IMR-90 (cell line): ENCODE measurements at regions not wholly inside any gene's neighbourhood (a gene's known extent, or its start where the extent isn't known, plus 50 kb on each side); places are given as distances from the start of the nearest gene placed in this dataset.

Experiments
- ATAC-seq: fragments of 200-7000 bp; cut with Tn5 transposase; 2 replicates; pipeline ENCODE4 v1.9.1; 2020; ENCODE audit warnings: low read depth, mild to moderate bottlenecking, moderate library complexity
- BruUV-seq: library from RNA; stranded (reverse); fragments of 400-500 nt; replicated peaks from 2 replicates; lab custom pipeline; 2021; lab: Mats Ljungman, UMichigan
- CTCF ChIA-PET: fragments of 300-600 bp; formaldehyde crosslinking; extraction: SDS; loops from one replicate; lab custom pipeline; 2021; ENCODE audit warnings: antibody characterized with exemption; lab: Yijun Ruan, JAX
- POLR2A ChIA-PET: fragments of 300-600 bp; sonication (Branson Sonifier 250); formaldehyde crosslinking; loops from one replicate; lab custom pipeline; 2022; ENCODE audit warnings: antibody characterized with exemption; ENCODE audit not compliant: unreplicated experiment; lab: Charles Lee
- DNase-seq: peaks from one replicate; pipeline ENCODE4 v3.0.0; 2013
- H2AFZ ChIP-seq: replicated peaks from 2 replicates; pipeline ENCODE3; 2013; ENCODE audit warnings: low read length, mild to moderate bottlenecking; ENCODE audit not compliant: poor library complexity
- H2AK5ac ChIP-seq: 2 replicates; pipeline ENCODE4 v1.6.1; 2013; ENCODE audit warnings: low read depth, low read length, inconsistent platforms
- H2AK9ac ChIP-seq: replicated peaks from 2 replicates; pipeline ENCODE3; 2013; ENCODE audit warnings: mild to moderate bottlenecking, low read depth, low read length, moderate library complexity; ENCODE audit not compliant: poor library complexity
- H2BK120ac ChIP-seq: 2 replicates; pipeline ENCODE4 v1.6.1; 2013; ENCODE audit warnings: low read depth, low read length, inconsistent platforms
- H2BK15ac ChIP-seq: 3 replicates; pipeline ENCODE4 v1.6.1; 2013; ENCODE audit warnings: low read depth, low read length, inconsistent platforms
- H2BK20ac ChIP-seq: 2 replicates; pipeline ENCODE4 v1.6.1; 2013; ENCODE audit warnings: low read depth, mild to moderate bottlenecking, inconsistent platforms, low read length, moderate library complexity
- H2BK5ac ChIP-seq: 2 replicates; pipeline ENCODE4 v1.6.1; 2013; ENCODE audit warnings: mild to moderate bottlenecking, low read depth, low read length, inconsistent platforms; ENCODE audit not compliant: poor library complexity, severe bottlenecking
- H3K14ac ChIP-seq: replicated peaks from 2 replicates; pipeline ENCODE4 v1.6.1; 2013; ENCODE audit warnings: low read depth, low read length, inconsistent platforms
- H3K18ac ChIP-seq: 2 replicates; pipeline ENCODE4 v1.6.1; 2013; ENCODE audit warnings: low read depth, low read length, control low read depth
- H3K23ac ChIP-seq: 2 replicates; pipeline ENCODE4 v1.6.1; 2013; ENCODE audit warnings: low read depth, low read length, inconsistent platforms
- H3K27ac ChIP-seq: 2 replicates; pipeline ENCODE4 v1.5.1; 2013; ENCODE audit warnings: mild to moderate bottlenecking, control low read depth, low read length; ENCODE audit not compliant: insufficient read depth
- H3K27me3 ChIP-seq: 2 replicates; pipeline ENCODE4 v1.6.1; 2013; ENCODE audit warnings: low read length; ENCODE audit not compliant: control insufficient read depth, insufficient read depth
- H3K36me3 ChIP-seq: 2 replicates; pipeline ENCODE4 v1.6.1; 2013; ENCODE audit warnings: low read length, mixed read lengths; ENCODE audit not compliant: control insufficient read depth, insufficient read depth
- H3K4ac ChIP-seq: 2 replicates; pipeline ENCODE4 v1.6.1; 2013; ENCODE audit warnings: low read depth, low read length, inconsistent platforms
- H3K4me1 ChIP-seq: 2 replicates; pipeline ENCODE4 v1.6.1; 2013; ENCODE audit warnings: low read length, mixed read lengths; ENCODE audit not compliant: control insufficient read depth, insufficient read depth
- H3K4me2 ChIP-seq: 2 replicates; pipeline ENCODE4 v1.6.1; 2013; ENCODE audit warnings: low read depth, mild to moderate bottlenecking, control low read depth, low read length, moderate library complexity
- H3K4me3 ChIP-seq: 2 replicates; pipeline ENCODE4 v1.5.1; 2013; ENCODE audit warnings: low read depth, mild to moderate bottlenecking, control low read depth, low read length, moderate library complexity; ENCODE audit not compliant: insufficient read depth
- H3K56ac ChIP-seq: 2 replicates; pipeline ENCODE4 v1.6.1; 2013; ENCODE audit warnings: low read length, inconsistent platforms; ENCODE audit not compliant: insufficient read depth; ENCODE audit errors: extremely low read depth
- H3K79me1 ChIP-seq, 2 experiments: 2 replicates each; pipeline ENCODE4 v1.6.1; 2013; ENCODE audit warnings: low read length in 2 of 2, inconsistent platforms in 1 of 2, low read depth in 1 of 2
- H3K9ac ChIP-seq: 2 replicates; pipeline ENCODE4 v1.6.1; 2013; ENCODE audit warnings: low read depth, low read length, control low read depth
- H3K9me1 ChIP-seq: 2 replicates; pipeline ENCODE4 v1.6.1; 2013; ENCODE audit warnings: low read length, inconsistent platforms; ENCODE audit not compliant: insufficient read depth
- H3K9me3 ChIP-seq: 2 replicates; pipeline ENCODE4 v1.6.1; 2013; ENCODE audit warnings: low read length; ENCODE audit not compliant: control insufficient read depth, insufficient read depth
- H4K20me1 ChIP-seq: 2 replicates; pipeline ENCODE4 v1.6.1; 2013; ENCODE audit warnings: low read length, inconsistent platforms; ENCODE audit not compliant: insufficient read depth
- H4K5ac ChIP-seq: 2 replicates; pipeline ENCODE4 v1.6.1; 2013; ENCODE audit warnings: mild to moderate bottlenecking, low read depth, low read length, control low read depth
- H4K8ac ChIP-seq, 2 experiments: 2 replicates each; pipeline ENCODE4 v1.6.1; 2013; ENCODE audit warnings: low read depth in 2 of 2, low read length in 2 of 2, control low read depth in 1 of 2, inconsistent platforms in 1 of 2
- H4K91ac ChIP-seq: 2 replicates; pipeline ENCODE4 v1.6.1; 2013; ENCODE audit warnings: low read depth, low read length, inconsistent platforms; ENCODE audit not compliant: insufficient read depth
- CEBPB ChIP-seq: IDR thresholded peaks from 2 replicates; pipeline ENCODE4 v1.6.1; 2012; ENCODE audit warnings: low read depth, low read length, improper control_type of control experiment
- CHD1 ChIP-seq: IDR thresholded peaks from 2 replicates; pipeline ENCODE4 v1.6.1; 2012; ENCODE audit warnings: low read depth, low read length, improper control_type of control experiment
- FOS ChIP-seq: fragments of 150-350 bp; IDR thresholded peaks from 2 replicates; pipeline ENCODE4 v1.6.1; 2016; ENCODE audit warnings: low read depth, low read length
- MAZ ChIP-seq: IDR thresholded peaks from 2 replicates; pipeline ENCODE4 v1.6.1; 2012; ENCODE audit warnings: low read depth, mild to moderate bottlenecking, low read length, improper control_type of control experiment, moderate library complexity, borderline replicate concordance
- MXI1 ChIP-seq: IDR thresholded peaks from 2 replicates; pipeline ENCODE4 v1.6.1; 2012; ENCODE audit warnings: low read depth, mild to moderate bottlenecking, low read length, moderate library complexity, borderline replicate concordance
- WGBS, 2 experiments: methylation state at CpG; one replicate each; pipeline versions ENCODE4 v1.1.5 to v1.1.7; 2013; ENCODE audit warnings: missing lambda C conversion rate in 2 of 2; ENCODE audit not compliant: insufficient read length in 1 of 2; ENCODE audit errors: extremely low coverage in 2 of 2; 5-methylcytosine and 5-hydroxymethylcytosine counted together
- dilution Hi-C: fragments of 300-500 bp; cut with HindIII; formaldehyde crosslinking; loops from one replicate; pipeline ENCODE4 v1.14.3; 2018; ENCODE audit warnings: low sequenced_read_pairs; ENCODE audit not compliant: unreplicated experiment
- in situ Hi-C: fragments of 300-500 bp; cut with MboI; formaldehyde crosslinking; loops from 3 replicates; pipeline ENCODE4 v1.14.3; 2019; ENCODE audit warnings: low sequenced_read_pairs, inconsistent platforms, mixed read lengths
- intact Hi-C: fragments of 100-400 bp; cut with micrococcal nuclease; formaldehyde crosslinking; loops from 2 replicates; pipeline ENCODE4 v1.10.0; 2022

- CTCF ChIA-PET = interaction anchor here (0.6 kb wide), 1 partner anchor 23 kb away, joined by 3 read pairs; no protein-coding TSS in a partner anchor
- H4K20me1 ChIP-seq = peaks cover 52% of the 10 kb centered on the region
These were observed 236.6 kb upstream of the MKLN1 start for GRCh38 chr7:131090886-131091692.

More at GRCh38 chr7:131090886-131091692, 236.6 kb upstream of the MKLN1 start:
- intact Hi-C loops (no loop called here), in situ Hi-C loops (no loop called here), dilution Hi-C loops (no loop called here)
- Histone ChIP-seq H3K4ac (no peak overlapping the region), H3K9ac (no peak overlapping the region), H2AFZ (no peak overlapping the region), H3K4me1 (peaks cover 4% of the 10 kb centered on the region), H3K4me2 (no peak overlapping the region), H2BK120ac (no peak overlapping the region), H4K5ac (no peak overlapping the region), H3K4me3 (no peak overlapping the region), H3K36me3 (peaks cover 11% of the 10 kb centered on the region), H2BK15ac (no peak overlapping the region), H2BK20ac (no peak overlapping the region), H3K9me1 (peaks cover 4% of the 10 kb centered on the region; the same call in 1 of the 2 replicates), H3K18ac (no peak overlapping the region), H3K79me1 (peaks cover 34 to 51% of the 10 kb centered on the region in 2 experiments), H3K9me3 (no peaks in the 10 kb centered on the region), H3K27ac (no peak overlapping the region), H4K8ac (no peak overlapping the region), H3K56ac (no peak overlapping the region), H3K14ac (no peak overlapping the region), H3K27me3 (no peaks in the 10 kb centered on the region), H2BK5ac (no peak overlapping the region), H3K23ac (no peak overlapping the region; the same call in 1 of the 2 replicates), H2AK5ac (no peak overlapping the region), H4K91ac (no peak overlapping the region), H2AK9ac (no peak overlapping the region)
- POLR2A ChIA-PET = interaction anchor here (0.5 kb wide), 1 partner anchor 14 kb away, joined by 6 read pairs; no protein-coding TSS in a partner anchor
- 76% methylated on average over 3 of the region's 7 CpGs; no CpG with 5 or more reads in 1 of the 2 experiments for WGBS, 2 experiments
- ATAC-seq (peak; percentile 40), DNase-seq (no peak)
- no peak for TF ChIP-seq CEBPB
- TF ChIP-seq FOS = no peak
- TF ChIP-seq MAZ = no peak
- TF ChIP-seq CHD1 = no peak
- TF ChIP-seq MXI1 = no peak
- no TSS peak for BruUV-seq
